ENCODE measurements at regions not wholly inside any gene's neighbourhood (a gene's known extent, or its start where the extent isn't known, plus 50 kb on each side); places are given as distances from the start of the nearest gene placed in this dataset.

DNA sequence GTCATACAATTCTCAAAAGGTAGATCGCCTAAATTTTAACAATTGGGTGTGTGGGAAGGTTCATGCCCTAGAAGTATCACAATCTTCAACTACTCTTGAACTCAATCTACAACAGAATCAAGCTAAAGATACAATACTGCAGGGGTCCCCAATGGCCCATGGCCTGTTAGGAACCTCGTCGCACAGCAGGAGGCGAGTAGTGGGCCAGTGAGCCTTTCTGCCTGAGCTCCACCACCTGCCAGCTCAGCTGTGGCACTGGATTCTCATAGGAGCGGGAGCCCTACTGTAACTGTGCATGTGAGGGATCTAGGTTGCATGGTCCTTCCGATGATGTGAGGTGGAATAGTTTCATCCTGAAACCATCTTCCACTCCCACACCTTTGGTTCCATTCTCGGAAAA is 230.6 kb downstream of the KLF12 start:
- no peak for TF ChIP-seq CTCF (IDR thresholded peaks at IDR 0.05; ENCODE audit: low read length)
- no peak for TF ChIP-seq EZH2 (IDR thresholded peaks at IDR 0.05; ENCODE audit: borderline replicate concordance, low read length)
